GM19043 (cell line): ENCODE measurements at regions not wholly inside any gene's neighbourhood (a gene's known extent, or its start where the extent isn't known, plus 50 kb on each side); places are given as distances from the start of the nearest gene placed in this dataset.
"Not testable (repeated sequence)": the region's sequence is repeated elsewhere in the genome, so short reads cannot be mapped to it uniquely, and the experiment has no call there.

ENCODE experiments used
- ATAC-seq: cut with Tn5 transposase; IDR thresholded peaks from one replicate; pipeline ENCODE4 v1.9.1; 2021; ENCODE audit warnings: low read depth; ENCODE audit not compliant: unreplicated experiment

DNA sequence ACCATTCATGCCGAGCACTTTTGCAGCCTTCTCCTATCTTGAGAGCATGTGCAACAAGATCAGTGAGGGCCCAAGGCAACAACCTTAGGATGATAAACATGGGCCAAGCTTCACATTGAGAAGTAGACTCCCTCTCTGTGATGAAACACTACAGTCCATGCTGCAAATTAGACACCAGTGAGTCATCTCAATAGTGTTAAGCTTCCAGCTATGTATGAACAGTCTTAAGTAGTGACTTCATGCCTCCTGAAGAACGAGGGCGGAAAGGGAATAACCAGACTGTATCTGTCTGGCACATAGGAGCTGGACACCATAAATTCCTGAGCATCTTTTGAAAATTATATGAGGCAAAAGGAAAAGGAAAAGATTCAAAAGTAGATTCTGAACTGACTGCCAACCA lies 309.9 kb upstream of the SLITRK1 start:
- ATAC-seq: no peak

DNA sequence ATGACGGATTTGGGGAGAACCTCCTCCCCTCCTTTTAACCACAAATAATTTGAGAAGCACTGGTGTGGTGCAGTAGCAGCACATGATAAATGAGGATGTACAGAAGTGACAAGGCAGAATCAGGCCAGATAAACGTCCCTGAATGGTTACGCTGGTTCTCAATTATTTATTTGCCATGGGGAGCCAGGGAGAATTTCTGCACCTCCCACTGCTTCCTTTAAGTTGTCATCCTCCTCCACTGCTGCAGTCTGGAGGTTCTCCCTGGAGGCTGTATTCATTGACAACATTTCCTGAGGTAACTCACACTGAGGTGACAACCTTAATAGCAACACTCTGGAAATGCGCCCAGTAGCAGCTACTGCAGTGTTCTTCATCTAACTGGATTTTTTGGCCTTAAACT lies 308.9 kb upstream of the SLITRK1 start:
- ATAC-seq: no peak

DNA sequence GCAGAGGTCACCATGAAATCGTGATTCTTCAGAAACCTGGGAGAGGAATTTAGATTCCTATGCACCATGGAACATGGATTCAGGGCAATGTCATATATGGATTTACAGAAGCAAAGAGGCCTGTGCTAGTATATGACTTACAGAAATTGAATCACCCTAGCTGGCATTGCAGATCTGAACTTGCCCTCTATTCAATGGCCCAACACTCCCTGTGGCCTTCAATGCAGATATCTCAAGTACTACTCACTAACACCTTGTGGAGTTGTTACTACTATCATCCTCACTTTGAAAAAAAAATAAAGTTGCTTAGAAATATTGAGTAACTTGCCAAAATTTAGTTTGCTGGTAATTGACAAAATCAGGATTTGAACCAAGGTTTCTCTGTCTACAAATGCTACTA lies 305.4 kb upstream of the SLITRK1 start:
- no peak for ATAC-seq

DNA sequence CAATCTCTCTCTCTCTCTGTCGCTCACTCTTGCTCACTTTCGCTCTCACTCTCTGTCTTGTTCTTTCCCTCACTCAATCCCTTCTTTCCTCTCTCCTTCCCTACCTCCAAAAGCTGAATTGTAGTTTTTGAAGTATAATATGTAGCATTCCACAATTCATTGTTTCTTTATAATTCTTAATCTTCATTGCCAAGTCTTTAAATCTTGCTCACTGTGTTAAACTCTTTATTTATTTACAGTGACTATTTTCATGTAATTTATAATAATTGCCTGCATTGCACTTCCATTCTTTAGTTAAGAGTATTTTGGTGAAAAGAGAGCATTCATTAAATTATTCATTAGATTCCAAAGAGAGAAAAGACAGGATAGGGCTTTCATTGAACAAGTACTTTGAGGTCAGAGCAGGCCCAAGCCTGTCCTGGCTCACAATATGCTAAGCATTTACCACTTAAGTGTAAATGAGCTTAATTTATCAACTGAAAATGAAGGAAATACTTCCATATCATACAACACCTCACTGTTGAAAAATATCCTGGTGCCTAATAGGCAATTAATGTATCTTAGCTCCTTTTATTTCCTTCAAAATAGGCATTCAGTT lies 257.4 kb upstream of the SLITRK1 start:
- no peak for ATAC-seq

DNA sequence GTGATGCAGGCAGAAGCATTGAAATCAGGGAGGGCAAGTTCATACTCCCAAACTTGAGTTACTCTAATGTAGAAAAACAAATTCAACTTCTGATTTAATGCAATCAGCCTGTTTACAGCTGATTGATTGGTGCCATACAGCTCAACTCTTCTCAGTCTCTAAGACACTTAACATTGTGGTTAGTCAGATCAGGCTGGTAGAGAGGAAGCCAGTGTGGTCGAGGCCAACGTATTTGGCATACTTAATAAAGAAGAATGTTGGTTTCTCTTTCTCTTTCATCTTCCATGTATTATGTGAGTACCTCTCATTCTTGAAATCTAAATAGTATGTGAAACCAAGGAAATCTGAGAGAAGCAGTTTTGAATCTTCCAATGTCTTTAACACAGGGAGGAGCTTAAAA lies 255.0 kb upstream of the SLITRK1 start:
- peak; percentile 93 for ATAC-seq

DNA sequence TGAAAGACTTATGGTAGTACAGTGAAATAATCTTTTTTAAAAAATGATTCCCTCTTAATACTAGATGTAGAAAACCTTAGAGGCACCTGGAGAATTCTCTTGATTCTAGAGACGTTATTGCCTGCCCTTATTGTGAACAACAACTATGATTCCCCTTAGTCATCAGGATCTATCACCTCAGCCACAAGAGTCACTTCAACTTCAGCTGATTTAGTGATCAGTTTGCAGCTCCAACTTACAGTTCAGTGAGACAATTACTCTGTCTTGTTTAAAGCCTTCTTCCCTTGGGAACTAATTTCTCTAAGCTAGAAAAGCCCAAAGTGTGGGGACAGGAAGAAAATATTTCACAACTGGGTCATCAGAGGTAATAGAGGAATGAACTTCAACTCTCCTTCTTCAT lies 254.3 kb upstream of the SLITRK1 start:
- ATAC-seq: no peak

DNA sequence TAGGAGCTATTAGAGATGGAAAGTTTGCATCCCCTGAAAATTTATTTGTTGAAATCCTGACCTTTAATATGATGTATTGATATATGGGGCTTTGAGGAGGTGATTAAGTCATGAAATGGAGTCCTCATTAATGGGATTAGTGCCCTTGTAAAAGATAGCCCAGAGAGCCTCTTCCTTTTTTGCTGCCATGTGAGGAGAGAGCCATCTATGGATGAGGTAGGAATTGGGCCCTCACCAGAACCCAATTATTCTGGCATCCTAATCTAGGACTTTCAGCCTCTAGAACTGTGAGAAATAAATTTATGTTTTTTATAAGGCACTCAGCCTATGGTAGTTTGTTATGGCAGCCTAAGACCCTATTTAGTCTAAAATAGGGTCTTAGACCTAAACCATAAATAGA lies 250.2 kb upstream of the SLITRK1 start:
- ATAC-seq: no peak

DNA sequence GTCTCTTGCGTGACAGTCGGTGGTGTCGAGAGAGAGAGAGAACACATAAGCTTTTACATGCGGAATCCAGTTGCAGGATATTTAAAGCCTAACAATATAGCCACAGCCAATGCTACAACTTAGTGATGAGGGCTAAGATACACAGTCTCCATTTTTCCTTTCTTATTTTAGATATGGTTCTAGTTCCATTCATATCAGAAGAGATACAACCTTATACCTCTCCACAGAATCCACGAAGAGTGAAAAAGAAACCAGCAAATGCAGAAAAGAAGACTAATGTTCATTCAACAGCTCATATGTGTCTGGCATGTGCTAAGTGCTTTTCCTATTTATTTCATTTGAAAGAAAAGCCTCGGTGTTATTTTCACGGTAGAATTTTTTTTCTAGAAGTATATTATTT lies 249.0 kb upstream of the SLITRK1 start:
- no peak for ATAC-seq

DNA sequence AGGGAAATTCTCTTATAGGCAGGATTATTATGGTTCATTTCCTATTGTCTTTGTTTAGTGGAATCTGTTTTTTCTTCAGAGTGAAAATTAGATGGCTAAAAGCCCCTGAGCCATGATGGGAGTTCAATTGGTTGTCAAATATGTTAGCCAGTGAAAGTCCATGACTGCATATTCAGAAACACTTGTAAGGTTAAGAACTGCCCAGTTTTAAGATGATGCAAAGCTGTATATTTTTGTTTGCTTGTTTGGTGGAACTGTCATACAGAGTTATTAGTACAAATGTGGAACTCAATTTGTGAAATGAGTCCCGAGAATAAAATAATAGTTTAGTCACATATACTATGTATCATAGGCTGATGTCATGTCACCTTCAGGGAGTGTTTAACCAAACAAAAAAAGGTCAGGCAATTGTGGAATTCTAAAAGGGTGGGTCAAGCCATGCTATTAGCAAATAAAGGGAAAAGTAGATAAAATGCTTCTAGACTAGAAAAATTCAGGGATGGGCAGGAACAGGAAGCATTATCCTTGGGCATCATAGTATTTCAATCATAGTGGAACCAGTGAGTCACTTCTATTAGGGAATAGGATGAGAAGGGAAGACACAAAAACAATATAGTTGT lies 248.3 kb upstream of the SLITRK1 start:
- no peak for ATAC-seq

DNA sequence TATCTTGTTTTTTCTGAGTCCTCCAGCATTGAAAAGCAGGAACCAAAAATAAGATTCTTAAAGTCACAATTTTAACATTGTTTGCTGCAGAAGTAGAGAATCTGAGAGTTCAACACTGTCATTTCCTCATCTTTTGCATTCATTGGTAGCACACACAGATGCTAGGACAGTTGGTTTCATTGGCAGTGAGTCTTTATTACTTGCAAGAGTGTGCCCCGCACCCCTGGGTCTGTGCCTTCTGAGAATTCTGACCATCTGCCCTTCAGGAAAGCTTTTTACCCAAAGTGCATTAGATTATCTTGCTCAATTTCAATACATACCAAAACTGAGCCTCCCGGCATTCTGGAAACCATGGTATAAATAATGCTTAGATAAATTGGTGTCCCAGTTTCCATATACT lies 247.7 kb upstream of the SLITRK1 start:
- ATAC-seq: no peak

DNA sequence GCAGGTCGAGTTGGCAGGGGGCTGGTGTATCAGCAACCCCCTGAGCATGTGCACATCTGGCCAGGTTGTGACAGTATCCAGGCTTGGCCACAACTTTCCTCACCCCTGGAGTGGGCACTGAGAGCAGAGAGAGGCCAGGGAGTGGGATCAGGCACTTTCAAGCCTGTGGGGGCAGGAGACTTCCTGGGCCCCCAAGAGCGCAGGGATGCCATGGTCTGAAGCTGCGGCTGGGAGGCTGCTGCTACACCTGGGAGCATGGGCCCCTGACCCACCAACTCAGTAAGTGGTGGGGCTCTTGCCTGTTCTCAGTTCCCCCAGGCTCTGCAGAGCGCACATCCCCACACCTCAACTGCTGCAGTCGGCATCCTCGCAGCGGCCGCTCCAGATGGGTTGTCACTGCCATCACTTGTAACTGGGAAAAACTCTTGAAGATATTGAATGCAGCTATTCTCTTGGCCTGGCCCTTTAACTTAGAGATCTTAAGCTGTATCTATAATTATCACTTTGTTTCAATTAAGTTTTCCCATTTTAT lies 245.4 kb upstream of the SLITRK1 start:
- no peak for ATAC-seq

DNA sequence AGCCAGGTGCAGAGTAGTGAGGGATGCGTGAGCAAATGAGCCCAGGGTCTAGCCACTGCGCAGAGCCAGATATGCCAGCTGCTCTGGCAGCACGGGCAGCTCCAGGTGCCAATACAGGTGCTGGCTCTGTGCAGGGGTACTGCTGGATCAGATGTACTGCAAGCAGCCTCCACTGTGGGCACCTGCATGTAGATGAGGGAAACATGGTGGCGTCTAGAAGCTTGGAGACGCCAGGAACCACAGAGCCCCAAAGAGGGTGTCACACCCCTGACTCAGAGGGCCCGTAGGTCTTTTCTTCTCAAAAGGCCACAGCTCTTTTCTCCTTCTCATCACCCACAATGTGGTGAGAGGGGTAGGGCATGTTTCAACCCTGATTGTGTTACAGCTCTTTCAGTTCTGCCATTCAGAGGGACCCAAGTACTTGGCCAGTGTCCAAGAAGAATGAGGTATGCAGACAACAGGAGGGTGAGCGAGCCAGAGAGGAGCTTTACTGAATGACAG lies 244.4 kb upstream of the SLITRK1 start:
- ATAC-seq: no peak

DNA sequence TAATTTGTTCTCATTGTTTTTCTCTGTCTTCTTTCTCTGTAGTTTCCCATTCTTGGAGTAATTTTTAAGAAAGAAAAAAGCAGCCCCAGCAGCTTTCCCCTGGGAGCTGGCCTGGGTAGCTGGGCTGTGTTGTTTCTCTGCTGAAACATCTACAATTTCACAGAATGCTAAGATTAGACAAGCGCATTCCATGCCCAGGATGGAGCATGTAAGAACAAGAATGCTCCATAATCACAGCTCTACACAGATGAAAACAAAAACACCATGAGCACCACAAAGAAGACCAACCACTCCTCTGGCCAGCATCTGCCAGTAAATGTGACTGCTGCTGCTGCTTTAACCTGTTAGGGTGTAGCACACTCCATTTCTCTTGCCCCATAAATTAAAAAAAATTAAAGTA lies 239.2 kb upstream of the SLITRK1 start:
- ATAC-seq: no peak

DNA sequence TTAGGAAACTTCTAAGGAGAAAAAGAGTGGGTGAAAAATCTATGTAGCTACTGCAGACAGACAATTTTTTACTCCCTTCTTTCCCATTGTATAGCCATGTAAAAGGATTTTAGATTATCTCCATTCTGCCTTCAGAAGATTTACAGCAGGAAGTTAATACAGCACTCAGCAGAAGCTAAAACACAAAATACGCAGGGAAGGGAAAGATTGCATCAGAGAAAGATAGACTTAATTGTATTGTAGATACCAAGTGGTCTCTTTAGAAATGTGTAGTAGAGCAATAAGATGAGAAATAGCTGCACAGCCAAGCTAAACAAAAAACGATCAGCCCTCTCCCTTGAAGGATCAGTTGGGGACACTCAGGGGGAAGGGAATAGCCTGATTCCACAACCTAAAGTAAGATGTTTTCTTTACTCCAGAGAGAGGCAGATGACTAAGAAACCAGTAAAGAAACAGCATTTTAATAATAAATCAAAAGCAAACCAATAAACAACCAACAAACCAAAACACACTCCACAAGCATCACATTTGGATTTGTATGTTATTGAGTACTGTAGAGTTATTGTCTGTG lies 236.7 kb upstream of the SLITRK1 start:
- ATAC-seq: no peak

DNA sequence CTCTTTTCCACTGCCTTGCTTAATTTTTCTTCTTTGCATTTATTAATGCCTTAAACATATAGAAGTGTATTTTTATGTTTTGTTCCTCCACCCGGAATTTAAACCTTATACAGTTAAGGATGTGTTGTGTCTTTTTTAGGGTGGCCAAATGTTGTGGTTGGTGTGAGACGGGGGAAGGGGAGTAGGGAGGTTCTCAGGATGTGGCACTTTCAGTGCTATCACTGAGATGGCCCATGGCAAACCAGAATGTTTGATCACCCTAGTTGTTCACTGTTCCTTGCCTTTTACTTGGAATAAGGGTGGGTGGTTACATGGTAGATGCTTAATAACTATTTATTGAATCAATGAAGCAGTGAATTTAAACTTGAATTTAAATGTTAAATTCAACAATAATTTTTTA lies 216.0 kb upstream of the SLITRK1 start:
- no peak for ATAC-seq

DNA sequence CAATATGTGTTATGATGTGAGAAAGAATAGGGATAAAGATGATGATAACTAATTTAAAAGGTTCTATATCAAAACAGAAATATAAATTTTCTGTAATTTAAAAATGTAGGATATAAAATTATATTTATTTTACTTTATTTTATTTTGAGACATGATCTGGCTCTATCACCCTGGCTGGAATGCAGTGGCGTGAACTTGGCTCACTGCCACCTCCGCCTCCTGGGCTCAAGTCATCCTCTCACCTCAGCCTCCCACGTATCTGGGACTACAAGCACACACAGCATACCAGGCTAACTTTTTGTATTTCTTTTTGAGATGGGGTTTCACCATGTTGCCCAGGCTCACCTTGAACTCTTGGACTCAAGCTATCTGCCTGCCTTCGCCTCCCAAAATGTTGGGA lies 214.9 kb upstream of the SLITRK1 start:
- no peak for ATAC-seq

DNA sequence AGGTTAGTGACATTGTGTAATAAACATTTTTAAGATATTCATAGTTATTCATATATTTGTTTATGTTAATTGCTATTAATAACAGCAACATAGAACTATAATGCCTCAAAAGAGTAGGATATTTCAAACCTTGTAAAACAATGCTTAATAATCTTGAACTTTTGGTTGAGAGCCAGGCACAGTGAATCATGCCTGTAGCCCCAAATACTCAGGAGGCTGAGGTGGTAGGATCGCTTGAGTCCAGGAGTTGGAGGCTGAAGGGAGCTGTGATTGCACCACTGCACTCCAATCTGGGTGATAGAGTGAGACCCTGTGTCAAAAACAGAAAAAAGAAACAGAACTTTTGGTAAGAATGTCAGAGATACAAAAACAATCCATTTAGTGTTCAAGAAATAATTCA lies 213.9 kb upstream of the SLITRK1 start:
- no peak for ATAC-seq

DNA sequence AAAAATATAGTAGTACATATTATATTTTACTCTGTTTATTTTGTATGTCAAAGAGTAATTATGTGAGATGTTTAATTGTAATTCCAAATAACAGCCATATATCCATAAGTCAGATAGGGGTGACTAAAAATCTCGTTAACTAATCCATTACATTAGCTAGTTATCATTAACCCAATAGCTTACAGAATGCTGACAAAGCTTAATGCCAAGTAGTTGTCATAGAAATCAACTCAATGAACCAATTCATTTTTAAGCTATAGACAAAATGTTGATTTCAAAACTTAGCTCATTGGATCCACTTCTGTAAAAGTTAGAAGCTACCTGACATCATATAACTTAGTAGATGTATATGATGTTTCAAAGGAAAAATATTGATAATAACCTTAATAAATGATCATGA lies 206.7 kb upstream of the SLITRK1 start:
- ATAC-seq: no peak

DNA sequence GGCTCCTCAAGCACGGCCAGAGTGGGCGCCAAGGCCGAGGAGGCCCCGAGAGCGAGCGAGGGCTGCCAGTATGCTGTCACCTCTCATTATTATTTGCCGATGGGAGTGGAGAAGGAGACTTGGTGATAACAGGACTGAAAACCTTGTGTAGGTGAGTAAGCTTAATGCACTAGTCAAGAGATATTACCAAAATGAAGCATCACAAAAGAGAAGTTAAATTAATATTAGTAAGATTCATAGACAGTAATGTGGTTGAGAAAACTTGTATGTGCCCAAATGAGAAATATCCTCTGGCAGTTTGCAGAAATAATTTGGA lies 204.5 kb upstream of the SLITRK1 start:
- no peak for ATAC-seq

DNA sequence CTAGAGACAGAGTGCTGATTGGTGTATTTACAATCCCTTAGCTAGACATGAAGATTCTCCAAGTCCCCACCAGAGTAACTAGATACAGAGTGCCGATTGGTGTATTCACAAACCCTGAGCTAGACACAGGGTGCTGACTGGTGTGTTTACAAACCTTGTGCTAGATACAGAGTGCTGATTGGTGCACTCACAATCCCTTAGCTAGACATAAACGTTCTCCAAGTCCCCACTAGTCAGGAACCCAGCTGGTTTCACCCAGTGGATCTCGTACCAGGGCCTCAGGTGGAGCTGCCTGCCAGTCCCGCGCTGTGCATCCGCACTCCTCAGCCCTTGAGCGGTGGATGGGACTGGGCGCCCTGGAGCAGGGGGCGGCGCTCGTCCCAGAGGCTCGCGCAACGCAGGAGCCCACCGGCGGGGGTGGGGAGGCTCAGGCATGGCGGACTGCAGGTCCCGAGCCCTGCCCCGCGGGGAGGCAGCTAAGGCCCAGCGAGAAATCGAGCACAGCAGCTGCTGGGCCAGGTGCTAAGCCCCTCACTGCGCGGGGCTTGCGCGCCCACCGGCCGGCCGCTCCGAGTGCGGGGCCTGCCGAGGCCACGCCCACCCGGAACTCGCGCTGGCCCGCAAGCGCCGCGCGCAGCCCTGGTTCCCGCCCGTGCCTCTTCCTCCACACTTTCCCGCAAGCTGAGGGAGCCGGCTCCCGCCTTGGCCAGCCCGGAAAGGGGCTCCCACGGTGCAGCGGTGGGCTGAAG lies 204.0 kb upstream of the SLITRK1 start:
- ATAC-seq: not testable (repeated sequence)

DNA sequence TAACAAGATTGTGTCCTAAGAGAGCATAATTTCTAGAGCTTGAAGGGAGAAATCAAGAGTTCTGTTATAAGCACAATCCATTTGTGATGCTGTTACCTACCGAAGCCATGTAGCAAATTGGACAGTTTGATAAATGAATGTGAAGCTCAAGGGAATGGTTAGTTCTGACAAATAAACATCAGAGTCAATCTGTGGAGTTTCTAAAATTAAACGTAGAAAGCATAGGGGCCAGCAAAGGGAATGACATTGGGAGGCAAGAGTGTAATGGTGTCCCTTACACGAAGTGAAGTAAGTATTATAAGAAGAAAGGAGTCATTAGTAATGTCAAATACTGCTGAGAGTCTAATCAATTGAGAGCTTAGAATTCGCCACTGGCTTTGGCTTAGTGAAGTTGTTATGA lies 200.2 kb upstream of the SLITRK1 start:
- ATAC-seq: no peak
